A549 (cell line): ENCODE measurements at regions not wholly inside any gene's neighbourhood (a gene's known extent, or its start where the extent isn't known, plus 50 kb on each side); places are given as distances from the start of the nearest gene placed in this dataset.

ENCODE experiments used
- ATAC-seq, 2 experiments: fragments of 200-7000 bp in 1 of 2; fragments of >200 bp in 1 of 2; cut with Nextera tagmentation in 1 of 2; cut with Tn5 transposase in 1 of 2; 3 replicates each; pipeline versions ENCODE4 v1.8.0 to v1.9.1; 2018 to 2020; ENCODE audit warnings: mild to moderate bottlenecking in 1 of 2, moderate library complexity in 1 of 2
- CTCF ChIA-PET: fragments of 300-600 bp; sonication (Branson Sonifier 250); formaldehyde crosslinking; extraction: SDS; loops from one replicate; lab custom pipeline; 2021; ENCODE audit warnings: antibody characterized with exemption, inconsistent platforms; lab: Yijun Ruan, JAX
- POLR2A ChIA-PET: fragments of 350-600 bp; formaldehyde crosslinking; extraction: SDS; loops from one replicate; lab custom pipeline; 2021; ENCODE audit warnings: antibody characterized with exemption, inconsistent platforms; lab: Yijun Ruan, JAX
- DNase-seq, 2 experiments: peaks; one replicate each; pipeline versions ENCODE4 v3.0.0 to v3.0.0-alpha.2; 2011 to 2016; ENCODE audit warnings: low read depth in 1 of 2, low spot score in 1 of 2
- FAIRE-seq: peaks from 2 replicates; lab custom pipeline; 2011; peaks lifted over from hg19 to GRCh38; lab: Jason Lieb, UNC
- H3K27ac ChIP-seq, 2 experiments: fragments of >200 bp; sonication (Bioruptor Twin); formaldehyde crosslinking; 3 replicates each; pipeline ENCODE4 v1.5.1; 2016 to 2017
- H3K4me1 ChIP-seq: fragments of >200 bp; sonication (Bioruptor Twin); formaldehyde crosslinking; 3 replicates; pipeline ENCODE4 v1.6.1; 2016
- H3K4me2 ChIP-seq: fragments of >200 bp; sonication (Bioruptor Twin); formaldehyde crosslinking; 3 replicates; pipeline ENCODE4 v1.6.1; 2016
- H3K4me3 ChIP-seq: fragments of >200 bp; sonication (Bioruptor Twin); formaldehyde crosslinking; 3 replicates; pipeline ENCODE4 v1.5.1; 2016
- H3K9me3 ChIP-seq: fragments of >200 bp; sonication (Bioruptor Twin); formaldehyde crosslinking; 3 replicates; pipeline ENCODE4 v1.6.1; 2016
- BHLHE40 ChIP-seq: IDR thresholded peaks from 2 replicates; pipeline ENCODE4 v1.6.1; 2012; ENCODE audit warnings: low read depth, low read length, inconsistent platforms
- CBX2 ChIP-seq: fragments of 200-600 bp; sonication (generic); IDR thresholded peaks from 2 replicates; pipeline ENCODE4 v1.6.1; 2016; ENCODE audit warnings: low read depth, mild to moderate bottlenecking, borderline replicate concordance
- CBX8 ChIP-seq: fragments of 200-600 bp; sonication (generic); IDR thresholded peaks from 2 replicates; pipeline ENCODE4 v1.6.1; 2016
- CHD4 ChIP-seq: fragments of 200-600 bp; sonication (generic); IDR thresholded peaks from 2 replicates; pipeline ENCODE4 v1.6.1; 2016; ENCODE audit warnings: antibody characterized with exemption, mild to moderate bottlenecking, borderline replicate concordance
- ESRRA ChIP-seq: fragments of 150-350 bp; IDR thresholded peaks from 2 replicates; pipeline ENCODE4 v1.6.1; 2014; ENCODE audit warnings: mild to moderate bottlenecking, low read length, borderline replicate concordance
- FOXS1 ChIP-seq: fragments of 250-450 bp; sonication (Bioruptor Pico); IDR thresholded peaks from 2 replicates; pipeline ENCODE4 v1.5.0; 2020; ENCODE audit warnings: mild to moderate bottlenecking, moderate library complexity
- GATA3 ChIP-seq: IDR thresholded peaks from 2 replicates; pipeline ENCODE4 v1.6.1; 2012; ENCODE audit warnings: borderline replicate concordance
- HOXA7 ChIP-seq: fragments of 250-450 bp; sonication (Bioruptor Pico); IDR thresholded peaks from 2 replicates; pipeline ENCODE4 v1.5.0; 2020; ENCODE audit warnings: mild to moderate bottlenecking, moderate library complexity
- NPAS2 ChIP-seq: fragments of 250-450 bp; sonication (Bioruptor Pico); IDR thresholded peaks from 2 replicates; pipeline ENCODE4 v1.8.0; 2022; ENCODE audit warnings: mild to moderate bottlenecking, moderate library complexity, borderline replicate concordance
- PHF8 ChIP-seq: fragments of 200-600 bp; sonication (generic); IDR thresholded peaks from 2 replicates; pipeline ENCODE4 v1.6.1; 2016; ENCODE audit warnings: low read depth, mild to moderate bottlenecking, antibody characterized with exemption, moderate library complexity, borderline replicate concordance
- POLR2A ChIP-seq: IDR thresholded peaks from 2 replicates; pipeline ENCODE4 v1.6.1; 2012; ENCODE audit warnings: mild to moderate bottlenecking, low read length
- POLR2AphosphoS2 ChIP-seq: conservative IDR thresholded peaks from 2 replicates; pipeline ENCODE4 v1.6.1; 2012; ENCODE audit warnings: low read length, improper control_type of control experiment, inconsistent platforms
- RCOR1 ChIP-seq: fragments of 150-350 bp; IDR thresholded peaks from 2 replicates; pipeline ENCODE4 v1.6.1; 2014; ENCODE audit warnings: antibody characterized with exemption, low read length, low read depth
- RNF2 ChIP-seq: fragments of 200-600 bp; sonication (generic); IDR thresholded peaks from 2 replicates; pipeline ENCODE4 v1.6.1; 2016; ENCODE audit warnings: low read depth, mild to moderate bottlenecking, antibody characterized with exemption, moderate library complexity, borderline replicate concordance
- SMC3 ChIP-seq: fragments of >200 bp; sonication (Bioruptor Twin); formaldehyde crosslinking; IDR thresholded peaks from 3 replicates; pipeline ENCODE4 v1.6.1; 2018; ENCODE audit warnings: inconsistent platforms
- ZC3H11A ChIP-seq: fragments of 450-650 bp; IDR thresholded peaks from 2 replicates; pipeline ENCODE4 v1.6.1; 2014; ENCODE audit warnings: antibody characterized with exemption, mild to moderate bottlenecking
- ZFP36 ChIP-seq: fragments of 450-650 bp; IDR thresholded peaks from 2 replicates; pipeline ENCODE4 v1.6.1; 2014; ENCODE audit warnings: borderline replicate concordance; ENCODE audit not compliant: partially characterized antibody
- ZSCAN20 ChIP-seq: fragments of 250-450 bp; sonication (Bioruptor Pico); IDR thresholded peaks from 2 replicates; pipeline ENCODE4 v1.8.0; 2022; ENCODE audit warnings: mild to moderate bottlenecking, moderate library complexity
- WGBS: methylation state at CpG from one replicate; pipeline ENCODE4 v1.1.6; 2017; ENCODE audit errors: missing lambda C conversion rate; 5-methylcytosine and 5-hydroxymethylcytosine counted together
- TF ChIP-seq, protein P1 (sequence below): fragments of 250-450 bp; sonication (Bioruptor Pico); IDR thresholded peaks from 2 replicates; pipeline ENCODE4 v1.5.0; 2021; ENCODE audit warnings: mild to moderate bottlenecking, moderate library complexity, borderline replicate concordance
- TF ChIP-seq, protein P2 (sequence below): IDR thresholded peaks from 2 replicates; pipeline ENCODE4 v1.6.1; 2012
- TF ChIP-seq, protein P3 (sequence below): fragments of 200-600 bp; sonication (generic); IDR thresholded peaks from 2 replicates; pipeline ENCODE4 v1.6.1; 2016; ENCODE audit warnings: antibody characterized with exemption, mild to moderate bottlenecking, moderate library complexity

DNA sequence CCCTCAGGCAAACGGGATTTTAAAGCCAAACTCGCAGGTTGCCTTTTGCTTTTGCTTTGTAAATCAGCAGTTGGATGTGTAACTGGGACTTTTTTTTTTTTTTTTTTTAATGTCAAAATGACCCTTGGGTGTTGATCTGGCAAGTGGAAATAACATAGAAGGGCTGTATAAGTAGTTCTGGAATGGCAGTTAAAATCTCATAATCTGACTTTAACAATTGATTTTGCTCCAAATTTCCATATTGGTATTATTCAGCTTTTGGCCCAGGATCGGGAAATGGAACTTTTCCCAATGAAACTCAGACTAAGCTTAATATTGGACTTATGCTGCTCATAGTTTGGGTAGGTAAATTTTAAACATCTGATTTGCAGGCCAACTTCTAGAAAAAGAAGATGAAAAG is 346.8 kb upstream of the NUDT12 start:
- no peak for DNase-seq
- 51% methylated on average over 3 of the region's 3 CpGs for WGBS
- no peak for FAIRE-seq
- no peak overlapping the region for H3K4me3 ChIP-seq
- TF ChIP-seq PHF8 (no peak), RNF2 (no peak), ZFP36 (no peak), FOXS1 (CRISPR knock-in tag) (no peak), CBX8 (no peak), CBX2 (no peak), SMC3 (no peak), ZC3H11A (no peak), HOXA7 (CRISPR knock-in tag) (no peak), BHLHE40 (no peak), CHD4 (no peak), GATA3 (no peak), ZSCAN20 (CRISPR knock-in tag) (no peak), RCOR1 (no peak), NPAS2 (CRISPR knock-in tag) (no peak)
- TF ChIP-seq, protein P1, sequence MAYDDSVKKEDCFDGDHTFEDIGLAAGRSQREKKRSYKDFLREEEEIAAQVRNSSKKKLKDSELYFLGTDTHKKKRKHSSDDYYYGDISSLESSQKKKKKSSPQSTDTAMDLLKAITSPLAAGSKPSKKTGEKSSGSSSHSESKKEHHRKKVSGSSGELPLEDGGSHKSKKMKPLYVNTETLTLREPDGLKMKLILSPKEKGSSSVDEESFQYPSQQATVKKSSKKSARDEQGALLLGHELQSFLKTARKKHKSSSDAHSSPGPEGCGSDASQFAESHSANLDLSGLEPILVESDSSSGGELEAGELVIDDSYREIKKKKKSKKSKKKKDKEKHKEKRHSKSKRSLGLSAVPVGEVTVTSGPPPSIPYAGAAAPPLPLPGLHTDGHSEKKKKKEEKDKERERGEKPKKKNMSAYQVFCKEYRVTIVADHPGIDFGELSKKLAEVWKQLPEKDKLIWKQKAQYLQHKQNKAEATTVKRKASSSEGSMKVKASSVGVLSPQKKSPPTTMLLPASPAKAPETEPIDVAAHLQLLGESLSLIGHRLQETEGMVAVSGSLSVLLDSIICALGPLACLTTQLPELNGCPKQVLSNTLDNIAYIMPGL (CRISPR knock-in tag), result no peak
- TF ChIP-seq, protein P2, sequence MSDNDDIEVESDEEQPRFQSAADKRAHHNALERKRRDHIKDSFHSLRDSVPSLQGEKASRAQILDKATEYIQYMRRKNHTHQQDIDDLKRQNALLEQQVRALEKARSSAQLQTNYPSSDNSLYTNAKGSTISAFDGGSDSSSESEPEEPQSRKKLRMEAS, result no peak
- TF ChIP-seq, all 56 proteins: peak for 0
- no peak for ATAC-seq
- Histone ChIP-seq H3K27ac (no peak overlapping the region), H3K4me1 (no peaks in the 10 kb centered on the region), H3K4me2 (no peak overlapping the region), H3K9me3 (no peaks in the 10 kb centered on the region)
- POLR2A ChIA-PET, result no interaction called here
- CTCF ChIA-PET, result interaction anchor here (1.4 kb wide), 1 partner anchor 101 kb away, joined by 5 read pairs; no protein-coding TSS in a partner anchor

DNA sequence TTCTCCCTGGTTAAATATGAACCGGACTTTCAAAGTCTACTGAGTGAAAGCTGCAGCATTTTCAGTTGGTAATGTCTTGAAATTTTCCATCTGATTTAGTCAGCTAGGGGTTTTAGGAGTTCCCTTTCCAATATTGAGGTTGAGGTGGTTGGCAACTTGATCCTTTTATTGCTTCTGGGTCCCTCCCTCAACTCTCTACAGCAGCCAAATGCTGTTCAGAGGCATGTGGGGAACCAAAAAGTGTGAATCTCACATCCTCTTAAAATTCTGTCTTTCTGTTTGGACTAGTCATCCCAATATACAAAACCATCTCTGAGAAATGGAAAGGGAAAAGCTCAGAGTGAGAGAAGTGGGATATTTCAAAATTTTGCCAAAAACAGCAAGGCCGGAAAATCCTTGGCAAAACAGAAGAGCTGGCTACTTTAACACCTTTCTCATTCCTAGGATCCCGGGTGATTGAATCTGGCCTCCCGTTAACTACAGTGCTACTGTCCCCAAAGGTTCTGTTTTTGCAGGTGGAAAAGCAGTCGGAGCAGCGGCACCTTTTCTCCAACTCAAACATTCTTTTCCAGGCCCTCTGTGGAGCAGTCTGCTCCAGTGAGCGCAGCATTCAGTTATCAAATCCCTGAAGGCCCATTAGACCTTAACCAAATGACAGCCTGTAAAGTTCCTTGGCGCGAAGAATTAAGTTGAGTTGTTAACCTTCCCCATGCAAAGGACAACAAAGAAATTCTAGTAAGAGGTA is 345.9 kb upstream of the NUDT12 start:
- POLR2A ChIA-PET, result no interaction called here
- CTCF ChIA-PET, result interaction anchor here (1.4 kb wide), 1 partner anchor 101 kb away, joined by 5 read pairs; no protein-coding TSS in a partner anchor
- TF ChIP-seq BHLHE40, result no peak
- 79% methylated on average over 9 of the region's 9 CpGs for WGBS
- Histone ChIP-seq H3K4me3 (no peak overlapping the region), H3K27ac (no peak overlapping the region), H3K4me1 (no peaks in the 10 kb centered on the region), H3K9me3 (no peaks in the 10 kb centered on the region), H3K4me2 (no peak overlapping the region)
- FAIRE-seq (no peak), DNase-seq (no peak), ATAC-seq (no peak)

DNA sequence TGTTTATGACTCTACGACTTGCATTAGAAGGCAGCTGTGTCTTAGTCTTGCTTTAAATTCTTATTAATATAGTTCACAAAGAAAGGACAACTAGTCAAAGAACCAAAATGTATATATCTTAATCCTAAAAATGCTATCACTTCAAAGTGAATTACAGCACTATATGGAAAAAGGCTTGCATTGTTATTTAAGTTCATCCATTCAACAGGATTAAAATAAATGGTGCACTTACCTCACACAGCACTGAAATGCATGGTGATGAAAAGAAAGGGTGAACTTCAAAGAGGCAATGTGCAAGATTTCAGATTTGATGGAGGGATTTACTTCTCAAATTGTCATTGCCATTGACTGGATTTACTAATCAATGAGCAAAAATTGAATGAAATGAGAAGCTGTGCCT is 344.4 kb upstream of the NUDT12 start:
- FAIRE-seq (no peak), DNase-seq (no peak), ATAC-seq (no peak)
- Histone ChIP-seq H3K4me2 (no peak overlapping the region), H3K27ac (no peak overlapping the region), H3K4me1 (no peaks in the 10 kb centered on the region), H3K9me3 (no peaks in the 10 kb centered on the region), H3K4me3 (no peak overlapping the region)
- CTCF ChIA-PET, result no interaction called here
- POLR2A ChIA-PET, result no interaction called here
- WGBS, result 21% methylated on average over 1 of the region's 1 CpG
- TF ChIP-seq POLR2AphosphoS2, result no peak
- no peak for TF ChIP-seq RNF2

DNA sequence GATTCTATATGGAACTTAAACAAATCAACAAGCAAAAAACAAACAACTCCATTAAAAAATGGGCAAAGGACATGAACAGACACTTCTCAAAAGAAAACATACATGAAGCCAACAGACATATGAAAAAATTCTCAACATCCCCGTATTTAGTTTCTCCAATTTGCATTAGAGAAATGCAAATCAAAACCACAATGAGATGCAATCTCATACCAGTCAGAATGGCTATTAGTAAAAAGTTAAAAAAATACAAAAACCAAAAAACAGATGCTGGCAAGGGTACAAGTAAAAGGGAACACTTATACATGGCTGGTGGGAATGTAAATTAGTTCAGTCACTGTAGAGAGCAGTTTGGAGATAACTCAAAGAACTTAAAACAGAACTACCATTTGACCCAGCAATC is 342.1 kb upstream of the NUDT12 start:
- no peak overlapping the region for H3K27ac ChIP-seq
- no peak for FAIRE-seq
- H3K4me3 ChIP-seq, result no peak overlapping the region
- WGBS, result 20% methylated on average over 1 of the region's 1 CpG
- H3K9me3 ChIP-seq, result no peaks in the 10 kb centered on the region
- no peak for ATAC-seq
- H3K4me2 ChIP-seq, result no peak overlapping the region
- POLR2A ChIA-PET, result no interaction called here
- CTCF ChIA-PET, result no interaction called here
- no peaks in the 10 kb centered on the region for H3K4me1 ChIP-seq
- no peak for DNase-seq
- TF ChIP-seq POLR2A, result no peak
- TF ChIP-seq ESRRA, result no peak
- TF ChIP-seq, protein P1 (CRISPR knock-in tag), result no peak
- TF ChIP-seq, protein P3, sequence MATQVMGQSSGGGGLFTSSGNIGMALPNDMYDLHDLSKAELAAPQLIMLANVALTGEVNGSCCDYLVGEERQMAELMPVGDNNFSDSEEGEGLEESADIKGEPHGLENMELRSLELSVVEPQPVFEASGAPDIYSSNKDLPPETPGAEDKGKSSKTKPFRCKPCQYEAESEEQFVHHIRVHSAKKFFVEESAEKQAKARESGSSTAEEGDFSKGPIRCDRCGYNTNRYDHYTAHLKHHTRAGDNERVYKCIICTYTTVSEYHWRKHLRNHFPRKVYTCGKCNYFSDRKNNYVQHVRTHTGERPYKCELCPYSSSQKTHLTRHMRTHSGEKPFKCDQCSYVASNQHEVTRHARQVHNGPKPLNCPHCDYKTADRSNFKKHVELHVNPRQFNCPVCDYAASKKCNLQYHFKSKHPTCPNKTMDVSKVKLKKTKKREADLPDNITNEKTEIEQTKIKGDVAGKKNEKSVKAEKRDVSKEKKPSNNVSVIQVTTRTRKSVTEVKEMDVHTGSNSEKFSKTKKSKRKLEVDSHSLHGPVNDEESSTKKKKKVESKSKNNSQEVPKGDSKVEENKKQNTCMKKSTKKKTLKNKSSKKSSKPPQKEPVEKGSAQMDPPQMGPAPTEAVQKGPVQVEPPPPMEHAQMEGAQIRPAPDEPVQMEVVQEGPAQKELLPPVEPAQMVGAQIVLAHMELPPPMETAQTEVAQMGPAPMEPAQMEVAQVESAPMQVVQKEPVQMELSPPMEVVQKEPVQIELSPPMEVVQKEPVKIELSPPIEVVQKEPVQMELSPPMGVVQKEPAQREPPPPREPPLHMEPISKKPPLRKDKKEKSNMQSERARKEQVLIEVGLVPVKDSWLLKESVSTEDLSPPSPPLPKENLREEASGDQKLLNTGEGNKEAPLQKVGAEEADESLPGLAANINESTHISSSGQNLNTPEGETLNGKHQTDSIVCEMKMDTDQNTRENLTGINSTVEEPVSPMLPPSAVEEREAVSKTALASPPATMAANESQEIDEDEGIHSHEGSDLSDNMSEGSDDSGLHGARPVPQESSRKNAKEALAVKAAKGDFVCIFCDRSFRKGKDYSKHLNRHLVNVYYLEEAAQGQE, result no peak
- no peak for TF ChIP-seq CHD4
